NCI-H524 treated with DMSO at 0.1 percent for 48 hours (cell line): ENCODE measurements at regions not wholly inside any gene's neighbourhood (a gene's known extent, or its start where the extent isn't known, plus 50 kb on each side); places are given as distances from the start of the nearest gene placed in this dataset.

ENCODE experiments used
- DNase-seq: peaks from one replicate; lab custom pipeline; 2025; lab: John Stamatoyannopoulos, UW

DNA sequence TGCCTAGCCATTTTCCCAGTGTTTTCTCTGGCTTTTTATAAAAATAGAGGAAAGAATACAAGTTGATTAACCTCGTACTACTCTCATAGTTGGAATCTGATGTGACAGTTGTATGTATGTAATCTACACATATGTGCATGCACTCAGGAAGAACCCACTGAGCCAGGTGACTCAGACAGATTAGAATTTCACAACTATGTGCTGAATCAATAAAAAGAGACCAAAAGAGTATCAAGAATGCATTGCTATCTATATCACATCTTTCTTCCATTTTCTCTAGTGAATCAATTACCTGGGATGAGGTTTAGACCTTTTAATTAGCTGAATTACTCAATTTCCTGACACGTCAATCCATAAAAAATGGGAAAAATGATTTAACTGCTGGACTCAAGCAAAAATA is 319.3 kb upstream of the ATP10A start:
- no peak for DNase-seq

DNA sequence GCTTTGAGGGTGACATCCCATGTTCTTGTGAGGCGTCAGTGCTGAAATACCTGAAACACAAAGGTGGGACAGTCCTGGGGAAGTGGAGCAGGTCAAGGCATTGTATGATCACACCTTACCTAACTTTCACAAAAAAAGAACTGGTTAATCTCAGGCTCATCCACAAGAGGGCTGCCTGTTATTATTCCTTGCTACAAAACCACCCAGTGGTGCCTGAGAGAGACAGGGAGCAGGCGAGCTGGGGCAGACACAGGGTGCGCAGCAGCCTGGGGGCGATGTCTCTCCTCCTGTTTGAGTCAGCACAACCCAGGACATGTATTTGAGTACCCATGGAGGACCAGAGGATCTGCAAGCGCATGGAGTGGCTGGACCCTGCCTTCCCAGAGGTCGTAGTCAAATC is 316.8 kb upstream of the ATP10A start:
- DNase-seq = peak; percentile 36

GRCh38 chr15:26178640-26179220 is 315.6 kb upstream of the ATP10A start:
- DNase-seq = no peak

- DNase-seq = no peak
These were observed 314.7 kb upstream of the ATP10A start for GRCh38 chr15:26177816-26178215.

GRCh38 chr15:26176831-26177230 is 313.7 kb upstream of the ATP10A start:
- no peak for DNase-seq

DNA sequence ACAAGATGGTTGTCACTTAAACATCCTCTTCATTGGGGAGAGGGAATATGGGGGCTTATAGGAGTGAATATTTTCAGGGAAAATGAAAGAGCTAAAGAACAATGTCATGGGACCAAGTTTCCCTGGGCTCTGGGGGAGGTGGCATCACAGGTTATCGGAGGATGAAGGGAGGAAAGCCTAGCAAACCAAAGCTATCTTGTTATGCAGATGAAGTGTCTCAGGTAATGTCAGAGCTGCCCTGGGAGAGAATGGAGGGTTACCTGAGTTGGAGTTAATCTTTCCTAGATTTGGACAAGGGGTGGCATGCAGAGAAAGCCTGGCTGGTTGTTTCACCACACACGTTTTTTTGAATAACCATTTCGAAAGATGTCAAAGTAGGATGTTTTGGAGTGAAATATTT is 308.1 kb upstream of the ATP10A start:
- no peak for DNase-seq

GRCh38 chr15:26166429-26166828 is 303.3 kb upstream of the ATP10A start:
- DNase-seq = no peak

GRCh38 chr15:26165546-26165945 is 302.4 kb upstream of the ATP10A start:
- DNase-seq = no peak

DNA sequence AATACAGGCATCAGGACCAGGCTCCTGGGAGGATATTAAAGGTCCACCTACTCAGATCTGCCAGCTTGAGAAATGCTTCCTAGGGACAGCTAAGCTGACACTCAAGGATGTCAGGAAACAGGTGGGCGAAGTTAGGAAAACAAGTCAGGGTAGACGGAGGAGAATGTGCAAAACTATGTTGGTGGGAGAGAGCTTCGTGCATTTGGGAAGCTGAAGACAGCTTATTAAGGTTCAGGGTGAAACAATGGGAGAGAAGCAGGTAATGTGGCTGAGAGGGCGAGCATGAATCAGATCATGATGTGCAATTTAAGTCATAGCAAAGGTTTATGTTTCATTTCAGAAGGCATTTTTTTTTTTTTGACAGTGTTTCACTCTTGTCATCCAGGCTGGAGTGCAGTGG is 297.2 kb upstream of the ATP10A start:
- no peak for DNase-seq

DNA sequence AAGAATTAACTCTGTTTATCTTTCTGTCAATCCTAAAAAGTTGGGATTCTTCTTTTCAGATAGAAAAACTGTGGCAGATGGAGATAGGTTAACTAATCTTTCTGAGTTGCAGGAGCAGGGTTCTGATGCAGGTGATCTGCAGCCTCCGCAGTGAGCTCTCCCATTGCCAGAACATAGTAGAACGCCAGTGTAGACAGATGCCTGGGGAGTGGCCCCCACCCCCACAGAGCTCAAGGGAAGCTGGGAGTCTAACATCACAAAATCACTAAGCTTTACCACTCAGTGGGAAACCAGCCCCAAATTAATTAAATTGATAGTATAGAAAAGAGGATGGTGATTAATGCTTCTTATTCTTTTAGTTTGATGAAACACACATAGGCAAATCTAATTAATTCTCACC is 295.0 kb upstream of the ATP10A start:
- DNase-seq = no peak

DNA sequence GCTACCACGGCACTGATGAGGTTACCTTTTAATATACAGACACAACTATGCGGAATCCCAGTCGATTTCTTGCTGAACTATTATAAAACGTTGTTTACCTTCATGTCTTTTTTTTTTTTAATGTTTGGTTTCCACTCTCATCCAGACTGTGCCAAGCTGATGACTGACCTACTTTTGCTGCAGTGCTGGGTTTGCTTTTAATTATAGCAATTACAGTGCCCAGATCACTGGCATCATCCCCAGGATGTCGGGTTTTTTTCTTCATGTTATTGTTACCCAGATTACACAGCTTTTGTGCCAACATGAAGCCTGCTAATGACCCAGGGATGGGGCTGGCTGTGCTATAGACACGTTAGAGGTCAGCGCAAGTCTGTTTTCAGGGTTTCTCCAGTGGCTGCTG is 294.0 kb upstream of the ATP10A start:
- DNase-seq = no peak

- no peak for DNase-seq
These were observed 292.9 kb upstream of the ATP10A start for GRCh38 chr15:26156051-26156450.

GRCh38 chr15:26148156-26148860 is 285.2 kb upstream of the ATP10A start:
- no peak for DNase-seq

DNA sequence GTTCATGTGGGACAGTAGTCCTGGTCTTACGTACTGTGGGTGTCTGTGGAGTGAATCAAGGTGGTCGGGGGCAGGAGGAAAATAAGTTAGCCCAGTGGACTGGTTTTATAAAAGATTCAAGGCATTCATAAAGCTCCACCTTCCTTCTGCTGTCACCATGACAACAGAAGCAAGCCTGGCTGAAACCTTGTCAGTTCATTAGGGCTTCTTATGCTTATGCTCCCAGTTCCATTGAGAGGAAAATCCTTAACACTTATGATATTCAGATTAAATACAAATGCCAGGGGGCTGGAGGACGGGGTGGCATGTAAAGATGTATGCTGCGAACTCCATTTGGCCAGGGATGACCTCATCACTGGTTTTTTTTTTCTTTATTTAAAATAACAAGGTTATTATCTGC is 283.1 kb upstream of the ATP10A start:
- no peak for DNase-seq

DNA sequence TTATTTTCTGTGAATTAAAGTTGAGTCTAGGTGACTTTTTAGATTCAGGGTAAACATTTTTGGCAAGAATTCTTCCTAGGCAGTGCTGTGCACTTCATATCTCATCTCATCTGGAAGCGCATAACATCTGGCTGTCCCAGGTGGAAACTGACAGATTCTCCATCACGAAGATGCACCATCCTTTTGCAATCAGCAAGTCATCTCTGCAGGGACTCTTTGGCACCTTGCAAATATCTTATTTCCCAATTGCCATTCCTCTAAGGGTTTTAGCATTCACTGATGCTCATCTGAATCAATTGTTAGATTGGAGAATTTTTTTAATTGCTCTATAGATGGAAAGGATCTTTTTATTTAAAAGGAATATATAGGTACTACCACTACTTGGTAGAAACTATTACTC is 282.7 kb upstream of the ATP10A start:
- DNase-seq = no peak

DNA sequence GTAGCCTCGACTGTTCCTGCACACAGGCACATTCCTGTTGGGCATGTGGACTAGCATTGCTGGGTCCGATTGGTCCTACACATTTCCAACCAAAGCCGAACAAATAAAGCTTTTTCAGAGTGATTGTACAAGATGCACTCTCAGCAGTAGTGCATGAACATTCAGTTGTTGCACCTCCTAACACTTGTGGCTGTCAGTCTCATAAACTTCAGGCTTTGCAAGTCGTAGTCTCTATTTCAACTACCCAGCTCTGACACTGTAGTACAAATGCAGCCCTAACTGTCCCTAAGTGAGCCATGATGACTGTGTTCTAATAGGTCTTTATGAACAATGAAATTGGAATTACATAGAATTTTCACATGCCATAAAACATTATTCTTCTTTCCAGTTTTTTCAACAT is 281.7 kb upstream of the ATP10A start:
- no peak for DNase-seq

- DNase-seq = no peak
These were observed 280.1 kb upstream of the ATP10A start for GRCh38 chr15:26143221-26143620.

GRCh38 chr15:26134812-26135211 is 271.7 kb upstream of the ATP10A start:
- no peak for DNase-seq

DNA sequence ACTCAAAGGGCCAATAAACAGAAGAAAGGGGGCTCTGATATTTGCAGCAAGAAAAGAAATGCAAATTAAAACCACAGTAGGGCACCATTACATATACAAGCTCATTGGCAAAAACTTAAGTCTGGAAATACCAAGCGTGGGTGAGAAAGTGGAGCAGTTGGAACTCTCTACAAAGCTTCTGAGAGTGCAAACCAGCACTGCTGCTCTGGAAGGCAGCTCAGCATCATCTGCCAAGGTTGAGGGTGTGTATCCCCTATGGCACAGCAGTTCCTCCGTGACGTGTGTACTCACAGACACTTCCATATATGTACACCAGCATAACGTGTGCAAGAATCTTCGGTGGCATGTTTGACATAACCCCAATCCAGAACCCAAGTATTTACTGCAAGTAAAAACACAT is 271.0 kb upstream of the ATP10A start:
- DNase-seq = no peak

- DNase-seq = no peak
These were observed 269.7 kb upstream of the ATP10A start for GRCh38 chr15:26132811-26133210.

DNA sequence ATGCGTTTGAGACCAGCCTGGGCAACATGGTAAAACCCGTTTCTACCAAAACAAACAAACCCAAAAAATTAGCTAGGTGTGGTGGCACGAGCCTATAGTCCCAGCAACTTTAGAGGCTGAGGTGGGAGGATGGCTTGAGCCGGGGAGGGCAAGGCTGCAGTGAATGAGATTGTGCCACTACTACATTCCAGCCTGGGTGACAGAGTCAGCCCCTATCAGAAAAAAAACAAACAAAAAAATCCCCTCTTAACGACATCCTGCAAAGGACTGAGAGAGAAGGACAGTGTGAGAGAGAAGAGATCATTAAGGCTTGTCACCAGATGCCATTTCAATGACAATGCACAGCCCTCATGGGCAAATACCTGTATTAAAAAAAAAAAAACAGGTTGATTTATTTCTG is 266.7 kb upstream of the ATP10A start:
- no peak for DNase-seq

DNA sequence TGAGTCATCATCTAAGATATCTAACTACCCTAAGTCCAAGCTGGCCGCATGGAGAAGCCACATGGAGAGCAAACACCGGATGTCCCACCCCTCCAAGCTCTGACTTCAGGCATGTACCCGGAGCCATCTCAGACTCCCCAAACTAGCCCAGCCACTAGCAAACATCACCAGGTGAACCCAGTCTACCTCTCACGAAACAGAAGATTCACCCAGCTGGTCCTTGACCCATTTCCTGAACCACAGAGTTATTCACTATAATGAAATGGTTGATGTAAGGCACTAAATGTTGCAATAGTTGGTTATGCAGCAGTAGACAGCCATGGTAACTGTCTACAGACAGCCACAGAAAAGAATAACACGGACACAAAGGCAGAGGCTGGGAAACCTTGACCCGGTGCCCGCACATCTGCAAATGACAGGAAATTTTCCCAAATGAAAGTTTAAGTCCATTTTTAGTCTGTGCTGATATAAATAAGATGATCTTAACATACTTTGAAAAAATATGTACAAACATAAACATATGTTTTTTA is 265.5 kb upstream of the ATP10A start:
- DNase-seq = no peak

- no peak for DNase-seq
These were observed 263.8 kb upstream of the ATP10A start for GRCh38 chr15:26126819-26127387.

DNA sequence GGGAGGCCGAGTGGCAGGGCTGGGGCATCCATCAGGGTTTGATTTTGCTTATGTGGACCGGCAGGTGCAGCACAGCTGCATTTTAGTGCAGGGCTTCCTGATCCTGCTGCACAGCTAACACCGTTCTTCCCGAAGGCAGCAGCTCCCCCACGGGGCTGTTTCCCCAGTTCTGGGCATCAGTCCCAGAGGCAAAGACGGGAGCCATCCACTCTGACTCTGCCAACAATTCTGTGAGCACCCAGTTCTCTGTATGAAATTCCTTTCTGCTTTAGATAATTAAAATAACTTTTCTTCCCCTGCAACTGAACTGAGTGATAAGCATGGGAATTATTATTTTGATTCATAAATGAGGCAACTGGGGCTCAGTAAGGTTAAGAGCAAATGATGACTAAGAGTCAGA is 262.9 kb upstream of the ATP10A start:
- no peak for DNase-seq
